ENCODE measurements at regions not wholly inside any gene's neighbourhood (a gene's known extent, or its start where the extent isn't known, plus 50 kb on each side); places are given as distances from the start of the nearest gene placed in this dataset.
"Not testable (repeated sequence)": the region's sequence is repeated elsewhere in the genome, so short reads cannot be mapped to it uniquely, and the experiment has no call there.

GRCh38 chr13:34383728-34384127 is 558.3 kb upstream of the NBEA start:
- DNase-seq, result no peak
- no peak for TF ChIP-seq POLR2A (IDR thresholded peaks at IDR 0.05; ENCODE audit: low read length)
- no peak for TF ChIP-seq GATA1 (IDR thresholded peaks at IDR 0.05; ENCODE audit: low read depth, low read length)

- DNase-seq, result not testable (repeated sequence)
Observed at GRCh38 chr13:34386229-34386628, 555.8 kb upstream of the NBEA start.

GRCh38 chr13:34391076-34391475 is 551.0 kb upstream of the NBEA start:
- DNase-seq, result no peak
- TF ChIP-seq POLR2A (IDR thresholded peaks at IDR 0.05; ENCODE audit: low read length) (no peak), GATA1 (IDR thresholded peaks at IDR 0.05; ENCODE audit: low read depth, low read length) (no peak)

GRCh38 chr13:34401696-34402095 is 540.4 kb upstream of the NBEA start:
- no peak for DNase-seq
- TF ChIP-seq GATA1 (IDR thresholded peaks at IDR 0.05; ENCODE audit: low read depth, low read length) (no peak), POLR2A (IDR thresholded peaks at IDR 0.05; ENCODE audit: low read length) (no peak)

GRCh38 chr13:34405410-34406181 is 536.5 kb upstream of the NBEA start:
- TF ChIP-seq GATA1 (IDR thresholded peaks at IDR 0.05; ENCODE audit: low read depth, low read length) (no peak), POLR2A (IDR thresholded peaks at IDR 0.05; ENCODE audit: low read length) (no peak)
- DNase-seq, result no peak

GRCh38 chr13:34408640-34409039 is 533.4 kb upstream of the NBEA start:
- TF ChIP-seq POLR2A (IDR thresholded peaks at IDR 0.05; ENCODE audit: low read length), result no peak
- no peak for TF ChIP-seq GATA1 (IDR thresholded peaks at IDR 0.05; ENCODE audit: low read depth, low read length)
- DNase-seq, result no peak

GRCh38 chr13:34409496-34410182 is 532.4 kb upstream of the NBEA start:
- no peak for DNase-seq
- TF ChIP-seq GATA1 (IDR thresholded peaks at IDR 0.05; ENCODE audit: low read depth, low read length) (no peak), POLR2A (IDR thresholded peaks at IDR 0.05; ENCODE audit: low read length) (no peak)

GRCh38 chr13:34410678-34411077 is 531.4 kb upstream of the NBEA start:
- TF ChIP-seq POLR2A (IDR thresholded peaks at IDR 0.05; ENCODE audit: low read length), result no peak
- no peak for TF ChIP-seq GATA1 (IDR thresholded peaks at IDR 0.05; ENCODE audit: low read depth, low read length)
- DNase-seq, result no peak

GRCh38 chr13:34411177-34411576 is 530.9 kb upstream of the NBEA start:
- no peak for DNase-seq

GRCh38 chr13:34411894-34412293 is 530.2 kb upstream of the NBEA start:
- DNase-seq, result no peak
- TF ChIP-seq POLR2A (IDR thresholded peaks at IDR 0.05; ENCODE audit: low read length) (no peak), GATA1 (IDR thresholded peaks at IDR 0.05; ENCODE audit: low read depth, low read length) (no peak)

More at GRCh38 chr13:34411177-34411576, 530.9 kb upstream of the NBEA start:
- TF ChIP-seq POLR2A (IDR thresholded peaks at IDR 0.05; ENCODE audit: low read length) (no peak), GATA1 (IDR thresholded peaks at IDR 0.05; ENCODE audit: low read depth, low read length) (no peak)

GRCh38 chr13:34412295-34412694 is 529.8 kb upstream of the NBEA start:
- no peak for TF ChIP-seq POLR2A (IDR thresholded peaks at IDR 0.05; ENCODE audit: low read length)
- no peak for TF ChIP-seq GATA1 (IDR thresholded peaks at IDR 0.05; ENCODE audit: low read depth, low read length)
- no peak for DNase-seq

GRCh38 chr13:34412817-34413375 is 529.2 kb upstream of the NBEA start:
- TF ChIP-seq GATA1 (IDR thresholded peaks at IDR 0.05; ENCODE audit: low read depth, low read length) (no peak), POLR2A (IDR thresholded peaks at IDR 0.05; ENCODE audit: low read length) (no peak)
- DNase-seq, result no peak

- DNase-seq, result no peak
- TF ChIP-seq GATA1 (IDR thresholded peaks at IDR 0.05; ENCODE audit: low read depth, low read length) (no peak), POLR2A (IDR thresholded peaks at IDR 0.05; ENCODE audit: low read length) (no peak)
Observed at GRCh38 chr13:34413538-34414210, 528.4 kb upstream of the NBEA start.

- no peak for DNase-seq
- TF ChIP-seq GATA1 (IDR thresholded peaks at IDR 0.05; ENCODE audit: low read depth, low read length), result no peak
- no peak for TF ChIP-seq POLR2A (IDR thresholded peaks at IDR 0.05; ENCODE audit: low read length)
Observed at GRCh38 chr13:34414616-34415015, 527.5 kb upstream of the NBEA start.

All from erythroblast (primary cell).